ENCODE measurements at regions not wholly inside any gene's neighbourhood (a gene's known extent, or its start where the extent isn't known, plus 50 kb on each side); places are given as distances from the start of the nearest gene placed in this dataset.
"Not testable (repeated sequence)": the region's sequence is repeated elsewhere in the genome, so short reads cannot be mapped to it uniquely, and the experiment has no call there.

DNA sequence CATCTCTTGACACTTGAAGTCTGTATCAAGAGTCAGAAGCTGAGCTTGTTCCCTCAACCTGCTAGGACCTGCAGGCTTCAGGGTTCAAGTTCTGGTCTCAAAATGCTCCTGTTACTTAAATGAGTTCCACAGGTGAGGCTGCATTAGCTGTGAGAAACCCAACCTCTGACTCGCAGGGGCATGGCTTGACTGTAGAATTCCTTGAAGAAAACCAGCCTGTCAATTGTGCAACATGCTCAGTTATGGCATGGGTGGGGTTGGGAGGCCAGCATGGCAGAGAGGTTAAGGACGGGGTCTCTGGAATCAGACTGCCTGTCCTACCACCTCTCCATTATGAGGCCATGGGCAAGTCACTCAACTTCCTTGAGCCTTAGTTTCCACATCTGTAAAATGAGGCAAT is 235.8 kb downstream of the EN1 start:
- DNase-seq (ENCODE audit: low read depth in 2 of 2), result no peak

DNA sequence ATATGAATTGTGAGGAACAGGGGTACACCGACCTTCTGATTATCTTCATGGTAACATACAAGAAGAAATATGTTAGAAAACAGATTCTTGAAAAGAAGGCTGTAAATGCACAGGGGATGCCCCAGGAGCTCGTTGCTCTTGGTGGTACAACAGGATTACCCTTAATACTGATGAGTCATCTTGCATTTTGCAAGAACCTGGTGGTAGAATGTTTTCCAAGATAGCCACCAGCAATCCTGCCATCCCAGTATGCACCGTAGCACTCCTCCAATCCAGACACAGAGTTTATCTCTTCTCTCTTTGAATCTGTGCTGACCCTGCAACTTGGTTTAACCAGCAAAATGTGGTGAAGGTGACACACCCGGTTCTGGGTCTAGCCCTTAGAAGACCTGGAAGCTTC is 238.3 kb downstream of the EN1 start:
- DNase-seq (ENCODE audit: low read depth in 2 of 2), result no peak

DNA sequence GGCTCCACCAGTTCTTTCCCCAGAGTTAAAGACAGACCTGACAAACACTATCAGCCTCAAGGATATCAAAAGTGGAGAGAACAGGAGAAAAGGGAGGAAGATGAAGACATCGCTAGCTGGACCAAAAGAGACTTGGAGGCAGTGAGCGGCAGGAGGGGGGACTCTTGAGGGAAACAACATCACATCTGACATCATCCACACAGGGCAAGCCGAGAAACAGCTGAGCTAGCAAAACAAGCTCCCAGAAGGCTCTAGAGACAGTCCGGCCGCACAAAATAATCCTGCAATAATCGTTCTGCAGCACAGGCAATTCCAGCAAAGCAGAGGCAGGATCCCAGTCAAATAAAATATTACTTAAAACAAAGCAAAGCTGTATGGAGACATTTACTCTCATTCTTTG is 239.8 kb downstream of the EN1 start:
- no peak for DNase-seq (ENCODE audit: low read depth in 2 of 2)

DNA sequence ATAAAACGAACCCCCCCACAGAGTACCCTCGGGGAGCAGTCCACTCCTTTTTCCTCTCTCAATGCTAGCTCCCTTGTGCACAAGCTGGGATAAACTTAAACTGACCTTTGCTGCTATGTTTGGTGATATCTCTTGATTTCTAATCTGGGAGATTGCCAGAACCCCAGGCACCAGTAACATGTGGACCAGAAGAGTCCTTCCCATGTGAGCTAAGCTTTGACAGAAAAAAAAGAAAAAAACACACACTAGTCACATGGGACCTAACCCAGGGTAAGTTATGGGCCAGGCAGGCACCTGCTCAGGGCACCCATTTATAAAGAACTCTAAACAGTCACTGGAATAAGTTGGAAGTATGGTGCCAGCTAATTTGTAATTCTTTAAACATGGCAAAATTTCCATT is 242.6 kb downstream of the EN1 start:
- DNase-seq (ENCODE audit: low read depth in 2 of 2), result no peak

DNA sequence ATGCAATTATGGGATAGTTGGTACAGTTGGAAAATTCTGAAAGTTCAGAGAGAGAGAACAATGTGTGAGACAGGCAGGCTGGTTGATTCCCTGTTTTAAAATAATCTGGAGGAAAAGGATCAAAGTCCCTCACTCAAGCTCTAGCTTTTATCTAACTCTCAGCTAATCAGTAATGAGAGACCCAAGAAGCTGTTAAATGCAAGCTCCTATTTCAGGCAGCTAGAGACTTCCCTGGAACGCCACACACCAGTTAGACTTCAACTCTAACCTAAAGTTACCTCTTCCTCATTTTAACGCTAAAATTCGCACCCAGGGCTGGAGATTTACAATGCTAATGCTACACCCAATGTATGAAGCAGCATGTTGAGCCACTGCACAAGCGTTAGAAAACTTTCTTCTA is 243.1 kb downstream of the EN1 start:
- no peak for DNase-seq (ENCODE audit: low read depth in 2 of 2)

DNA sequence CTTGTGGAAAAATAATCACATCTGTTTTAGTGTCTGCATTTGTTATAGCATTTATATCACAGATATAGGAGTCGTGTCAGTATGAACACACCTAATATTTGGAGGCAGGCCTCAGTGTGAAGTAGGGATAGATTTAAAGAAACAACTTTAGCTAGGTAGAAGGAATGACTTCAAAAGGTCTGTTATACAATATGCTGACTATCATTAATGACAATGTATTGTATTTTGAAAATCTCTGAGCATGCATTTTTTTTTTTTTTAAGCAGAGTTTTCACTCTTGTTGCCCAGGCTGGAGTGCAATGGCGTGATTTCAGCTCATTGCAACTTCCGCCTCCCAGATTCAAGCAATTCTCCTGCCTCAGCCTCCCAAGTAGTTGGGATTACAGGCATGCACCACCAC is 248.3 kb downstream of the EN1 start:
- DNase-seq (ENCODE audit: low read depth in 2 of 2), result no peak

DNA sequence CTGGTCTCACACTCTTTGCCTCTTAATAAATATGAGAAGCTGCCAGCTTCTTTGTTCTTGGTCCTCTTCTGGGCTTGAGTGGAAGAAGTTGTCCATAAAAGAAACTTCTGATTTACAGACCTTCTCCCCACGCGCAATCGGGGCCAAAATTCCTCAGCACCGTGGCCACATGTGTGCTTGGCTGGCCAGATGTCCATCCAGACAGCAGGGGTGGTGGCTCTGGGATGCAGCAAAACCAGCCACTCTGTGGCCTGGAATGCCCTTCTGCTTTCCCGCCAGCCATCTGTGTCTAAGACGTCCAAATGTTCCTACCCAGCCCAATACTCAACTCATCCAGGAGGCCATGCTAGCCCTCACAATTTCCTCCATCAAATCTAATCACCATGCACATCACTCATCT is 250.8 kb downstream of the EN1 start:
- DNase-seq (ENCODE audit: low read depth in 2 of 2), result no peak

DNA sequence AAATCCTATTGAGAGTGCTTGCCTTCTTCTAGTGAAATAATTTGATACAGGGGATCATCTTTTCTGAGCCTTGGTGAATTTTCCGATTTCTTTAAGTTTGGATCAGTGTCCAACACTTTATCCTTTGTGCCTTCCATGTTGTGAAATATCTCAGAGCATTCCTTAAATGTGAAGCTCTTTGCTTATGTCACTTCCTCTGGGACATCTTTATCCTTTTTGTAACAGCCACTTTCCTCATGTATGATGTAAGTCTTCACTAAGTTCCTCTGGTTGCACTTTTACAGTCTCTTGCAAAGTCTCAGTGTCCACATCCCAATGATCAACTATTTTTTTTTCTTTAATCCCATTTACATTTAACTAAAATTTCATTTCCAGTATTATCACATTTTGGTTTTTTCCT is 254.2 kb downstream of the EN1 start:
- DNase-seq (ENCODE audit: low read depth in 2 of 2), result no peak

DNA sequence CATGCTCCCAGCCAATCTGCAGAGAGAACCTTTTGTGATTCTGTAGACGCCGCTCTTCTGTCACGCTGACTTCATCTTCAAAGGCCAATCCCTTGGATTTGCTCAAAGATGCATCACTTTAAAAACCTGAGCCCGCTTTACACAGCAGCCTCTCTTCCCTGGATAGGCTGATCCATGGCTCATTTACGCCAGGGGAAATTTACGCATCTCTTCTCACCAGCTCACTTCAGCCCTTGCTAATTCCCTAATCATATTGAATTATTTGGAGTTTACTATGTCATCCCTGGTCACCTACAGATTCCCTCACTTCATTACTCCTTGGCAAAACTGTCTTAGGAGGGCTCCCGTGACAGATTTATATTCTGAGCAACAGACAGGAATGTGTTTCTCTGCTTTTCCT is 256.2 kb downstream of the EN1 start:
- DNase-seq (ENCODE audit: low read depth in 2 of 2), result no peak

DNA sequence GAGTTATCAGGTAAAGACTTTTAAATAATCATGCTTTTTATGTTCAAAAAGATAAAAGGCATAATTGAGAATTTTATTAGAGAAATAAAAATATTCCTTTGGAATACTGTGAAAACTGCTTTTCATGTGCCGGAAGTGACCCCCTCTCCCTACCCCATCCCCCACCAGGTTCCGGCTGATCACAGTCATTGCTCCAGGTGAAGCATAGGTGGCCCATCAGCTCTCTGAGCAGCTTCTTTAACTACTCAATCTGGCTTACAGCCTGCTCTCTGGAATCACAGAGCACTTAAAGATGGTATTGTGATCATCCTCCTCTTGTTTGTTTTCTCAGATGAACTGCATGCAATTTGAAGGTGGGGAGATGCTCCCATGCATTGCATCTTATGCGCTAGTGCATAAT is 257.7 kb downstream of the EN1 start:
- DNase-seq (ENCODE audit: low read depth in 2 of 2), result no peak

DNA sequence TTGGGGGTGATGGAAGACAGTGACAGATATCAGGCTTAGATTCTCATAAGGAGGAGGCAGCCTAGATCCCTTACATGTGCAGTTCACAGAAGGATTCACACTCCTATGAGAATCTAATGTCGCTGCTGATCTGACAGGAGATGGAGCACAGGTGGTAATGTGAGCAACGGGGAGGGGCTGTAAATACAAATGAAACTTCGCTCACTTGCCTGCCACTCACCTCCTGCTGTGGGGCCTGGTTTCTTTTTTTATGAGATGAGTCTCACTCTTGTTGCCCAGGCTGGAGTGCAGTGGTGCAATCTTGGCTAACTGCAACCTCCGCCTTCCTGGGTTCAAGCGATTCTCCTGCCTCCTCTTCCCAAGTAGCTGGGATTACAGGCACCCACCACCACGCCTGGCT is 258.6 kb downstream of the EN1 start:
- DNase-seq (ENCODE audit: low read depth in 2 of 2), result no peak

DNA sequence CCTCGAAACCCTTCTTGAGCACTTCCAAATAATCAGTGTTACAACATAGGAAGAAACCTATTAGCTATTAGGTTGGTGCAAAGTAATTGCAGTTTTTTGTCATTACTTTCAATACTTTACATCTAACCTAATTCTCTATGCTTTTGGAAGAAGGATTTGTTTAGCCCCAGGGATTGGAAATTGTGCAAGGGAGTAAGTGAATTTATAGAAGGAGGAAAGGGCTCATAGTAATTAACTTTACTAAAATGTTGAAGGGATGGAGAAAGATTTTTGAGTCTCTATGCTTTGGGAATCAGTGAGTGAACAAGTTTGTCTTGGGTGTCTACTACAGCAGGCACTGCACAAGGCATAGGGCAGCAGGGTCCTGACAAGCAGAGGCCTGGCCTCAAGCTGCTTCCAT is 261.1 kb downstream of the EN1 start:
- DNase-seq (ENCODE audit: low read depth in 2 of 2), result no peak

DNA sequence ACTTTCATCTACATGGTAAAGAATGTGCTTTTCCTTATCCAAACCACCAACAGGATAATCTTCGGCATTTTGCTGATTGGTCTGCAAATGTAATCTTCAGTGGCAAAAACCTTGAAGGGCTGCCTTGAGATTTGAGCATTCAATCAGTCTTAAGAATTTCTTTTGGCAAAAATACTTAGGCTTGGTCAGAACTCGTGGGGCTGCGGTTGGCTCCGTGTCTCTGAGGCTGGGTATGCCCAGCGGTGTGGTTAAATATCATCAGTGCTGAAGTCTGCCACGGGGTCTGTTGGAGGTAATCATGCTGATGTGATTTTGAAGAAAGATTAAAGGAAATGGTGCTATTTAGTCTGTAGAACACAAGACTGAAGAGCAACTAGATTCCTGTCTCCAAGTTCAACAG is 262.6 kb downstream of the EN1 start:
- DNase-seq (ENCODE audit: low read depth in 2 of 2), result no peak

DNA sequence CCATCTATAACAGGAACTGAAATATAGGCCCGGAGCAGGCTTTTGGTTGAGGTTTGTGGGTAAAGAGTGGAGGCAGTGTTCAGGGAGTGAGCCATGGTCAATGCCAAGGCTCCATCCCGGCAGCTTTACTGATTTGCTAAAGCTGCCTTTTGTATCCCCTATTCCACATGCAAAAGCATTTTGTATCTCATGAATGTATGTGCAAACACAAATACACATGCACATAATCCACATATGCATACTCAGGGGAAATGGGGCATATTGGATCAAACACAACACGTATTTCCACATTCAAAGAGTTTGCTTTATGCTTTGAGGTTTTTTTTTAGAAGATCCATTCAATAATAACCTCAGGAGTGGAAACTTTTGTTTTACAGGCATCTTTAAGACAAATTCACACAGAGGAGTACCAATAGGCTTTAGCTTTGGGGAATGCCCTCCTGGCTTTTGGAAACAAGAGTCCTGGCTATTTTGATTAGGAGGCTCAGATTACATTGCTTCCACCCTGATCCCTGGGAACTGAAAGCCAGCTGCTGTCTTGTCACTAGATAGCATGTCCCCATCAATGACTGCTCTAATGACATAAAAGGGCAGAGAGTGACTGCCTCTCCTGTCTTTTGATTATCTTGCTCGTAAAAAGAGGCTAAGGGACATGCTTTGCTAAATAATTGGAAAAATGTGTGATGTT is 263.2 kb downstream of the EN1 start:
- DNase-seq (ENCODE audit: low read depth in 2 of 2), result no peak

DNA sequence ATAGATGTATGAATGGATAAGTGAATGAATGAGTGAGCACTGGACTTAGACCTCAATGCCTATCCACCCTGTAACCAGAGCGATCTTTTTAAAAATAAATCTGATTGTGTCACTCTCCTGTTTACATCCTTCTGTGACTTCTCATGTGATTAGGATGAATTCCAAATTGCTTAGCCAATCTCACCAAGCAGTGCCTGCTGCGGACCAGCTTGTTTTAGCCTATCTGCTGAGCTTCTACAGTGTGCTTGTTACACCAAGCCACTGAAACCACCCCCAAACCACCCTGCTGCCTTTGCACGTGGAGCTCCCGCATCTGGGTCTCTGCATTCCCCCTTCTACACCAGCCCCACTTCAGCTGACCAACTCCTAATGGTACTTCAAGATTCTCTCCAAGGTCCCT is 265.4 kb downstream of the EN1 start:
- no peak for DNase-seq (ENCODE audit: low read depth in 2 of 2)

DNA sequence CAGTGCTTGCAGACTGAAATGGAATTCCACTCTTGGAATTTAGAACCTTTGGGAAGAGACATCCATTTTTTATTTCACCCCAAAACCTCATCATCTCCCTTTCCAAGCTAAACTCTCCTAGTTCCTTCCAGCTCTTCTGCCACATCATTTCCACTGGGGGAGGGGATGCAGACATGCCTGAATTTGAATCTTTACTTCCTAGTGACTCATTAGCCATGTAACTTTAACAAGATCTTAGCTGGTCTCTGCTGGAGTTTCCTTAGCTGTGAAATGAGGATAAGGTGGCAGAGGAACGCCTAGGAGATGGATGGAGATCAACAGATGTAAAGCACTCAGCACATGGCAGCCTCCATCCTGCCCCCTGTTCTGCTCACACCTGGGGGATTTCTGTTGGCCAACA is 266.8 kb downstream of the EN1 start:
- DNase-seq (ENCODE audit: low read depth in 2 of 2), result no peak

DNA sequence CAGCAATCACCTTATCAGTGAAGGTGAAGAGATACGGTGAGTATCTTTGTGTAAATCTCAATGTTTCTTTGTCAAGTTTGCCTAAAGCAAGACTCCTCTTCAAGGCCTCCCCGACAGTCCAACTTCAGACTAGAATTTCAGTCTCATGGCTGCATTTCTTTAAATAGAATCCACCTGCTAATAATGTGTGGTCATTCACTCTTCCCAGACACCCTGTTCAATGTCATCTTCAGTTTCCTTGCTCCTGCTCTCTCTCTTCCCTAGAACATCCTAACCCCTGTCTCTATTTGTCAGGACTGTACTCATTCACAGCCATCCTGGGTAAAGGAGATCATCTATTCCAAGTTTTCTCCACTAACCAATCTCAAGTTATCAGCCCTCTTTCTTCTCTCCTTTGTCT is 267.3 kb downstream of the EN1 start:
- DNase-seq (ENCODE audit: low read depth in 2 of 2), result no peak

DNA sequence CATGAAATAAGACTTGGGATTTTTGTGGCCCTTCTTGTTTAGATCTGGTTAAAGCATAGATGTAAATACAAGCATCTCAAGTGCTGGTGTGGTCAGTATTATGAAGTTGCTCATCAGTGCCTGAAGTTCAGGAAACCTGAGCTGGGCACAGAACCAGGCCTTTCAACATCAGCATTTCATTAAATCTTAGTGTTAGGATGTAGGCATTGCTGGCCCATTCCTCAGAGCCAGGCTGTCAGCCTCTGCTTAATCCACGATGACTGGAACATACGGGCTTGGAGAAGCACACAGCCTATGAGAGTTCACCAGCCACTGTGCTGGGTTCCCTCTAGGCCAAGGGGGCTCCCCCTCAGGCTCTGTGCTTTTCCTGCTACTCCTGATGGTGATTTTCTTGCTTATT is 270.2 kb downstream of the EN1 start:
- DNase-seq (ENCODE audit: low read depth in 2 of 2), result no peak

DNA sequence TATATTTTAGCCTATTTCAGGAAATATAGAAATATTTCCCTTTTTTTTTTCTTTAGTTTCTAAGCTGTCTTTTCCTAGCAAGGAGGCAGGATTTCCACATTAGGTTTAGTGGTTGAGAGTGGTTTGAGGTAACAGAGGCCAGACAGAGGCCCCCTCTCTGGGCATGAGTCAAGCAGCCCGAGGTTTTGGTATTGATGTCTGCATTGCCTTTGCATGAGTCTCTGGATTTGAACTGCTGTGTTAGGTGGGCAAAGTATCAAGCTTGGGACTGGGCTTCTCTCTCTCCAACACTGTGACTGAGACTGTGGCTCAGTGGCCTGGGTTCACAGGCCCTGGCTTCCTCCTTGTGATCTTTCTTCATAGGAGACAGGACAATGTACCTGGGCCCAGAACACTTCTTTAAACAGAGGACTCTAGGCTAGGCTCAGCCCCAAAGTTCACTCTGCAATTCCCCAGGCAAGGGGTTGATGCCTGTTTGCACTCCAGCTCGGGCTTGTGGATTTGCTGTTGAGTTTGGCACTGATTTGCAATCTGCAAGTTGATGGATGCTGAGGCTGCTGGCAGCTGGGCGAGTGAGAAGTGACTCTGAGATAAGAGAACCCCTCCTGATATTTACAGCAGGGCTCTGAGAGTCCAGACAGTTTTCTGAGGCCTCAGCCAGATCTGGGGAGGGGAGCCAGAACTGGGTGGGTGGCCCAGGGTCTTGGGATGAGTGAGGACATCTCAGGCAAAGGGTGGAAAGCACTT is 271.2 kb downstream of the EN1 start:
- no peak for DNase-seq (ENCODE audit: low read depth in 2 of 2)

DNA sequence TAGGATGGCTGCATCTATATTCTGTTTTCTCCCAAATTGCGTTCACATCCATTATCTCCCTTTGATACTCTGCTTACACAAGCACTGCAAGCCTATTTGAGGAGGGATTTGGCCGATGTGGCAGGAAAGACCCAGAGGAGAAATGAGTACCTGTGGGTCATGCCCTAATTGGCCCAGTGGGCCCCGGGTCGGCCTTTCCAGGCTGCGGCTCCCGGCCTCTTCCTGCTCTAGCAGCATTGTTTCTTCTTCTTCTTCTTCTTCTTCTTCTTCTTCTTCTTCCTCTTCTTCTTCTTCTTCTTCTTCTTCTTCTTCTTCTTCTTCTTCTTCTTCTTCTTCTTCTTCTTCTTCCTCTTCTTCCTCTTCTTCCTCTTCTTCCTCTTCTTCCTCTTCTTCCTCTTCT is 275.1 kb downstream of the EN1 start:
- DNase-seq (ENCODE audit: low read depth in 2 of 2), result not testable (repeated sequence)

DNA sequence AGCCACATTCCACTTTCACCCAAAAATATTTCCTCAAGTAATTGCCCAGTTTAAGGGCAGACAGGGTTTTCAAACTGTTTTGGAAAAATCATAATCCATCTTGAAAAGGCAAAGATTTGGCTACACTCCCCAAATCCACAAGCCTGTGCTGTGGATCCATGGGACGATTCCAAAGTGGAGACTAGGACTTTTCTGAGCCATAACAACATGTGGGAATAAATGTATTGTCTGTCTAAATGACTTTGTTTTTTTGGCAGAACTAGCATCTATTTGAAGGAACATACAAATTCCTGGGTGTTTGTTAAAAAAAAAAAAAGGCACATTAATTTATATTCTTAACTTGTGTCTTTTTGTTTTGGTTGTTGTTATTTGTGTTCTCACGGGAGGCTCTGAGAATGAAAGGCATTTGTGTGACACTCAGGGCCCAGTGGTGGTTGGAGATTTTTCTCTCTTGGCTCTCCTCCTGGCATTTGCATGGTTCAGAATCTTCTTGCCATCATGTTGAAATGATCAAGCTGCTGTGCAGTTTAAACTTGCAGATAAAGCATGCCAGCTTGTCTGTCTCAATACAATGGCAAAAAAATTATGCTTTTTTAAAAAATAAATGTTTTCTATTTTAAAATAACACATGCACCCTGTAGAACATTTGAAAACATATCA is 277.4 kb downstream of the EN1 start:
- DNase-seq (ENCODE audit: low read depth in 2 of 2), result no peak

DNA sequence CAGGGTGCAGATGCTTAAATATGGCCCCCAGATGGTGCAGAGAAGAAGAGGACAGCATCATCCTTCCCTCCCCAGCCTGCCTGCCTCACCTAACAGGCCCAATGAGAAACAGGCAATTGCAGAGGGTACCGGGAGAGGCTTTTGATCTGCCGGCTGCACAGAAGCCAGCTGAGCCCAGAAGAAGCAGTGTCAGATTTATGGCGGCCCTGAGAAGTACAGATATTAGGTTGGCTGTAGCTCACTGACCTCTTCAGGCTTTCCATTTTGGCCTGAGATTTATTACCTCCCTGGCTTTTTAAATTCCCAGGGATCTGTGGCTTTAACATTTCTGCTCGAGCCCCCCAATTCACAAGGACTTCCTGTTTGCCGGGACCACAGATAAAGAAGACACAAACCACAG is 278.7 kb downstream of the EN1 start:
- DNase-seq (ENCODE audit: low read depth in 2 of 2), result no peak

DNA sequence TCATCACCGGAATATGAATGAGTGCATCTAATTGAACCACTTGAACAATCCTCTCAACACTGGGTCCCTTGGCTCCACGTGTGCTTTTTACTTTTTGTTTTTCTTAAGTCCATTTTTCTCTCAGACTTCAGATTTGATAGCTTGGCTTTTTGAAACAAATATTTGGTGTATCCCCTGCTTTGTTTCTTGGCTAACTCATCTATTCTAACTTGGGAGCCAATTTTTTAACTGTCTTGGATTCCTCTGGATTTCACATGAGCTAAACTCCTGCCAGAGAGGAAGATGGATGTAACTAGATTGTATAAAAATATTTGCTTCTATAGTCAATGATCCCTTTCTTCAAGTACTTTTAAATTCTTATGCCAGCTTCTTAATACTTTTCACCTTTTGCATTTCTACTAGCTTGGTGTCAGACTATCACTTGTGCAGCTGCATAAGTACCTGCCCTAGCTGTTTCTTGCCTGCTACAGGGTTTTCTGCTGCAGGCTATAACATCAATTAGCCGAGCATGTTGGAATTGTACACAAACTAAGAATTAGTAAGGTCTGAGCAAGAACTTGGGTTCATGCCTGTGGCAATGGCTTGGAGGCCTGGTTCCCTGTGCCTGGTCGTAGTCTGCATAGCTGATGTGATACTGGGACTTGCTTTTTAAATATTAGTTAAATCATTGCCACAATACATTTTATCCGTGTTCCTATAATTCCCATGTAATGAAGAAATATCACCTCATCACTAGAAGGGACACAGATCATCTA is 281.5 kb downstream of the EN1 start:
- no peak for DNase-seq (ENCODE audit: low read depth in 2 of 2)
